ENCODE measurements at regions not wholly inside any gene's neighbourhood (a gene's known extent, or its start where the extent isn't known, plus 50 kb on each side); places are given as distances from the start of the nearest gene placed in this dataset.

GRCh38 chr3:194256040-194256945, 94.8 kb downstream of the CPN2 start:
- DNase-seq (ENCODE audit: low spot score, unreplicated experiment): no peak
- no peak overlapping the region for H3K4me3 Mint-ChIP-seq (ENCODE audit: low read depth)
- no peaks in the 10 kb centered on the region for H3K9me3 Mint-ChIP-seq (ENCODE audit: low read depth)
- no peaks in the 10 kb centered on the region for H3K36me3 Mint-ChIP-seq (ENCODE audit: insufficient read depth)
- TF ChIP-seq CTCF (IDR thresholded peaks at IDR 0.05; ENCODE audit: unreplicated experiment): no peak
- peaks cover 7% of the 10 kb centered on the region for H3K27me3 Mint-ChIP-seq
- peaks cover 22% of the 10 kb centered on the region for H3K4me1 Mint-ChIP-seq (ENCODE audit: low read depth)
- H3K27ac Mint-ChIP-seq: no peak overlapping the region

GRCh38 chr3:194257151-194257621, 93.9 kb downstream of the CPN2 start:
- H3K4me3 Mint-ChIP-seq (ENCODE audit: low read depth): no peak overlapping the region
- no peaks in the 10 kb centered on the region for H3K9me3 Mint-ChIP-seq (ENCODE audit: low read depth)
- H3K27me3 Mint-ChIP-seq: peaks cover 7% of the 10 kb centered on the region
- DNase-seq (ENCODE audit: low spot score, unreplicated experiment): no peak
- H3K36me3 Mint-ChIP-seq (ENCODE audit: insufficient read depth): no peaks in the 10 kb centered on the region
- no peak for TF ChIP-seq CTCF (IDR thresholded peaks at IDR 0.05; ENCODE audit: unreplicated experiment)
- peaks cover 27% of the 10 kb centered on the region for H3K4me1 Mint-ChIP-seq (ENCODE audit: low read depth)
- H3K27ac Mint-ChIP-seq: no peak overlapping the region

- no peak overlapping the region for H3K4me3 Mint-ChIP-seq (ENCODE audit: low read depth)
- no peaks in the 10 kb centered on the region for H3K9me3 Mint-ChIP-seq (ENCODE audit: low read depth)
- H3K4me1 Mint-ChIP-seq (ENCODE audit: low read depth): peaks cover 29% of the 10 kb centered on the region
- no peak overlapping the region for H3K27ac Mint-ChIP-seq
- no peaks in the 10 kb centered on the region for H3K27me3 Mint-ChIP-seq
- no peak for DNase-seq (ENCODE audit: low spot score, unreplicated experiment)
- H3K36me3 Mint-ChIP-seq (ENCODE audit: insufficient read depth): no peaks in the 10 kb centered on the region
- no peak for TF ChIP-seq CTCF (IDR thresholded peaks at IDR 0.05; ENCODE audit: unreplicated experiment)
Measured at GRCh38 chr3:194257916-194258668, 93.0 kb downstream of the CPN2 start.

GRCh38 chr3:194259982-194260766, 91.0 kb downstream of the CPN2 start:
- no peak for DNase-seq (ENCODE audit: low spot score, unreplicated experiment)
- no peaks in the 10 kb centered on the region for H3K36me3 Mint-ChIP-seq (ENCODE audit: insufficient read depth)
- TF ChIP-seq CTCF (IDR thresholded peaks at IDR 0.05; ENCODE audit: unreplicated experiment): no peak
- H3K4me3 Mint-ChIP-seq (ENCODE audit: low read depth): no peak overlapping the region
- no peaks in the 10 kb centered on the region for H3K9me3 Mint-ChIP-seq (ENCODE audit: low read depth)
- no peak overlapping the region for H3K27ac Mint-ChIP-seq
- H3K4me1 Mint-ChIP-seq (ENCODE audit: low read depth): peaks cover 30% of the 10 kb centered on the region
- no peaks in the 10 kb centered on the region for H3K27me3 Mint-ChIP-seq

GRCh38 chr3:194261581-194262063, 89.5 kb downstream of the CPN2 start:
- no peak for DNase-seq (ENCODE audit: low spot score, unreplicated experiment)

More at GRCh38 chr3:194261581-194262063, 89.5 kb downstream of the CPN2 start:
- H3K9me3 Mint-ChIP-seq (ENCODE audit: low read depth): no peaks in the 10 kb centered on the region
- H3K27ac Mint-ChIP-seq: peak overlapping the region; percentile 69
- H3K4me1 Mint-ChIP-seq (ENCODE audit: low read depth): peaks cover 25% of the 10 kb centered on the region
- no peaks in the 10 kb centered on the region for H3K36me3 Mint-ChIP-seq (ENCODE audit: insufficient read depth)
- H3K27me3 Mint-ChIP-seq: no peaks in the 10 kb centered on the region
- TF ChIP-seq CTCF (IDR thresholded peaks at IDR 0.05; ENCODE audit: unreplicated experiment): no peak
- no peak overlapping the region for H3K4me3 Mint-ChIP-seq (ENCODE audit: low read depth)

All from progenitor cell of endocrine pancreas (in vitro differentiated cells).